Left kidney (tissue), 1 donor: ENCODE measurements at regions not wholly inside any gene's neighbourhood (a gene's known extent, or its start where the extent isn't known, plus 50 kb on each side); places are given as distances from the start of the nearest gene placed in this dataset.
A peak's percentile ranks its signal among the peaks of the same experiment; 100 is the strongest.

Experiments used
- DNase-seq: peaks from one replicate; pipeline ENCODE4 v3.0.0-alpha.2; 2013

DNA sequence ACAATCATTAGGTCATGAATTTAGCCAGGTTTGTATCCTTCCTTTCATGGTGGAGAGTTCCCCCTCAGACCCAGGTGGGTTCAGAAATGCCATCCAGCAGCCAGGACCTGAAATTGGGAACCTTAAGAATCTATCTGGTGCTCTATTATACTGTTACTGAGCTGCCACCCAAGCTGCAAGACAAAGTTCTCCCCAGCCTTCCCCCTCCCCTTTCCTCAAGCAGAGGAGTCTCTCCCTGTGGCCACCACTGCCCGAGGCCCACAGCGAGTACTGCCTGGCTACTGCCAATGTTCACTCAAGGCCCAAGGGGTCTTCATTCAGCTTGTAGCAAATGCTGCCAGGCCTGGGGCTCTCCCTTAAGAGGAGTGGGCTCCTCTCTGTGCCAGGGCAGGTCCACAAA lies 133.8 kb downstream of the TMEM38B start:
- no peak for DNase-seq

DNA sequence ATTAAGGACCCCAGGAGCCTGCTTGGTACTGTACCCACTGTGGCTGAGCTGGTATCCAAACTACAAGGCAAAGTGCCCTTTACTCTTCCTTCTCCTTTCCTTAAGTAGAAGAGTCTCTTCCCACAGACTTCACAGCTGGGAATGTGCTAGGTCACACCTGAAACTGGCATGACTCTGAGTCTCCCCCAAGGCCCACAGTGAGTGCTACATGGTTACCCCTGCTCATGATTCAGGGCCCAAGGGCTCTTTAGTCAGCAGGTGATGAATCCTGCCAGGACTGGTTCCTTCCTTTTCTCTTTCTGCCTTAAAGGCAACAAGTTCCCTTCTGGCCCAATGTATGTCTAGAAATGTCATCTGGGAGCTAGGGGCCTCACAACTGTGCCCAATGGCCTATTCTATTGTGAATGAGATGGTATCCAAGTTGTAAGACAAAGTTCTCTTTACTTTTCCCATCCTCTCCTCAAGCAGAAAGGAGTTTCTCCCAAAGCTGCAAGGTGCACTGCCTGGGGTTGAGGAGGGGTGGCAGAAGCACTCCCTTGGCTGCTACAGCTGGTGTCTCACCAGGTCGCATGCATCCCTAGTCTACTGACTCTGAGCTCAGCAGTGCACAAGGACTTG lies 134.4 kb downstream of the TMEM38B start:
- DNase-seq = no peak

DNA sequence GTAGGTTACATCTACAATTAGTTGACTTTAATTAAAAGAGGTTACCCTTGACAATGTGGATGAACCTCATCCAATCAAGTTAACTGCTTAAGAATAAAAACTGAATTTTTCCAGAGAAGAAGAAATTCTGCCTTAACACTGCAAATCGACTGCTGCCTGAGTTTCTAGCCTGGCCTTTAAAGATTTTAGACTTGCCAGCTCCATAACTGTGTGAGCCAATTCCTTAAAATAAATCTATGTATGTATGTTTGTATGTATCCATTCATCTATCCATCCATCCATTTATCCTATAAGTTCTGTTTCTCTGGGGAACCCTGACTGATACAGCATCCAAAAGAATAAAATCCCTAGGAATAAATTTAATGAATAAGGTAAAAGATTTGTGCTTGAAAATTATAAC lies 136.1 kb downstream of the TMEM38B start:
- DNase-seq = no peak

DNA sequence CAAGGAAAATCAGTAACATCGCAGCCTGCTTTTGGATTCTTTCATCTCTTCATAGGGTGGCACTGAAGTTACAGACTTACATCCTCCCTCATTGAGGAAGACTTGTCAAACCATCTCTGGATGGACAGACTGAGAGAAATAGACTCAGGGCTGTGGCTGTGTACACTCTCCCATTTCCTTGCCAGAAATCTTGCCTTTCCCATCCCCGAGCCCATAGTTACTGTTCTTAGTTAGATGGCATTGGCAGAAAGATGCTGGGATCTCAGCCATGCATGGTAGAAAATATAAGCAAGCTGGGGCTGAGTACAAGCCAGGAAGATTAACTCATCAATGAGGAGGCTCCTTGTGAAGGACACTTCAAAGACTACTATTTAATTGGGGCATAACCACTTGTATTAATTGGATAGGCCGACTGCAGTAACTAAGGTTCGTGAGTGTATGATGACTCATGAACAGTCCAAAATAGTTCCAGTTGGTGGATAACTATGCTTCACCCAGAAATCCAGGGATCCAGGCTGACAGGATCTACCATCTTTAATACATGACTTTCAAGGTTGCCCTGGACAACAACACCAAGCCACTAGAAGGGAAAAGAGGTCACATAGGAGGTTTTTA lies 137.9 kb downstream of the TMEM38B start:
- DNase-seq = no peak

DNA sequence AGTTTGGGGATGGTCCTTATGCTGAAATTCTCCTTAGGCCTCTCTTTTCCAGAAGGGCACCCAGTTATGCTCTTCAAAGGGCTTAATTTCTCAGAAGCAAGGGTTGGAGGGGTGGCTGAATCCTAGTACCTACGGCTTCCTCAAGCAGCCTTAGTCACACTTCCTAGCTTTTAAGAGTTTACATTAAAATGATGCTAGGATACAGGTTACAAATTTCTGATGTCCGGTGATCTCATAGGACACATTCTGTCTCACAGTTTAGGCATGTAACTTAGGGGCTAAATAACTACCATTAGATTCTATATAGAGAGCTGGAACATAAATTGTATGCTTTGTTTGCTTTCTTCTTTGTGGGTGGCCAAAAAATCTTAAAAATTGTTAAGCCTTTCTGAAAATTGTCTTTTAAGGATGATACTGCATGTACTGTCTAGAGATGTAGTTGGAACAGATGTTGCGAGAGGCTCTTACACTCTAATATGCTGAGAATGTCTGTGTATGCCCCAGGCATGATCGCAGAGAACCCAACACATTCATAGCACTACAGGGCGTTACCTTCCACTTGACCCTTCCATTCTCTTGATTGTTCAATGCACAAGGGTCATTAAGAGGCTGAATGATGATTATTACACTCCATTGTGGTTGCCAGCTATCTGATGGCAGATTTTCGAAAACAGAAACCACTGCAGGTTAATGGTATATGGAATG lies 139.1 kb downstream of the TMEM38B start:
- DNase-seq = no peak

DNA sequence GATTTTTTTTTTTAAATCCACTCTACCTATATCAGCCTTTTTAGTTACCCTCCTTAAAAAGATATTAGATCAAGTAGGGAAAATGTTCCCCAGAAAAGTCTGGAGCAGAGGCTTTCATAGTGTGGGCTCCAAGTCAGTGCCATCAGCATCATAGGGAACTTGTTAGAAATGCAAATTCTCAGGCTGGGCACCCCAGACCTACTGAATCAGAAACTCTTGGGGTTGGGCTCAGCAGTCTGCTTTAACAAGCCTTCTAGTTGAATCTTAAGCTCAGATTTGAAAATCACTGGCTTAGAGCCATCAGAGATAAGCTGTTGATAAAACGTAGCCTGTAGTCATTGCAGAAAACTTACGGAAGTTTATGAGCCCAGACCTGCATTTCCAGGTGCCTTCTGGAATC lies 140.1 kb downstream of the TMEM38B start:
- DNase-seq = no peak

DNA sequence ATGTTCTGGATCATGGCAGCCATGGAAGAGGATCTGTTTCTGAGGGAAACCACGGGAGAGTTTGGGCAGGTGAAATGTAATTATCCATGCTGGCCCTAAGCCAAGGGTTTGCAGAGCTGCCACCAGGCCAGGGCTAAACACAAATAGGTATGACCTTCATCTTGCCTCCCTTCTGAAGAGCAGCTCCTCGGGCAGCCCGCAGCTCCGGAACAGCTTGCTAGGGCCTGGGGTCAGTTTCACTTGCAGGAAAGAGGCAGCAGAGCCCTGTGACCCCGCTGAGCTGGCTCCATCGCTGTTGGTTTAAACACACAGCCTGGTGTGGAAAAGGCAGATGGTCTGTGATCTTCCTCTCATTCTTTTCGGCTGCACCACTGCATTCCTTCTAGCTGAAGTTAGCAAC lies 141.4 kb downstream of the TMEM38B start:
- no peak for DNase-seq

DNA sequence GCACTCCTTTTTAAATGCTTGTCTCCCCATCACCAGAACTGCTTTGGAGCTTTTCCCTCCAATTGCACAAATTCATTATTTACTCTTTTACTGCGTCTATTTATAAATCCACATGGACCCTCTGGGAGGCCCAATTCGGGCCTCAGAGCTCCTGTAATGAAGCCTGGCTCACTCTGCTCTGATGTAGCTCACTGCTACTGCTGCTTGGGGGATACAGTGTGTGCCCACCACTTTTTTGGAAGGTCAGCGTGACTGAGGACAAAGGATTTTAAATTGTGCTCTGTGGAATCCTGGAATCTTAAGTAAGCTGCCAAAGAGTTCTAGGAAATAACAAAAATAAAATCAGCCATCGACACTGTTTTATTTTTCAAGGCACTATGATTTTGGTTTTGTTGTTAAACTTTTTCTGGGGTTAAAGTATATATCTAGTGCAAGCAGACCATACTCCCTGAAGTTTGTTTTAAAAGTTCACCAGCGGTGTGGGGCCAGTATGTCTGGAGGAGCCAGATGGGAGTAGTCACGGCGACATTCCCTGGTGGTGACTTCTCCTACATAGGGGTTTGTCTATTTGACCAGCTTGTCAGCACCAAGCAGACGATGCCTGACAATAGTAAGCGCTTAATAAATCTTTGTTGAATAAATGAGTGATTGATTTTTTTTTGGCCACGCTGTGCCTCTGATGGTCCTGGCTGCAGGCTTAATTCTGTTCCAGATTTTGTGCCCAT lies 142.8 kb downstream of the TMEM38B start:
- no peak for DNase-seq

DNA sequence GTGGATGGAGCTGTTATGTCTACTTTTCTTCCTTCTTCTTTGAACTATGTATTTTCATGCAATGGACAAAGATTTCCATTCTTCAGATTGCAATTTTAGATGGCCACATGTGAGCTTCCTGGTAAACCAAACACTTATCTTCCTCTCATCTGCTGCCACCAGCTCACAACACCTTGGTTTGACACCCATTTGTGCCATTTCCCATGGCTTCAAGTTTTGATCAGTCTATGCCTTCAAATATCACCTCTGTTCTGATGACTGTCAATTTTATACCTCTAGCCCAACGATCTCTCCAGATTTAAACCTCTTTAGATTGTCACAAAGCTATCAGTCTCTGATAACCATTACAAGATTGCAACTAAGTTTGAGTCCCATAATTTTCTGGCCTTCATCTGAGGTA lies 147.2 kb downstream of the TMEM38B start:
- DNase-seq = no peak

DNA sequence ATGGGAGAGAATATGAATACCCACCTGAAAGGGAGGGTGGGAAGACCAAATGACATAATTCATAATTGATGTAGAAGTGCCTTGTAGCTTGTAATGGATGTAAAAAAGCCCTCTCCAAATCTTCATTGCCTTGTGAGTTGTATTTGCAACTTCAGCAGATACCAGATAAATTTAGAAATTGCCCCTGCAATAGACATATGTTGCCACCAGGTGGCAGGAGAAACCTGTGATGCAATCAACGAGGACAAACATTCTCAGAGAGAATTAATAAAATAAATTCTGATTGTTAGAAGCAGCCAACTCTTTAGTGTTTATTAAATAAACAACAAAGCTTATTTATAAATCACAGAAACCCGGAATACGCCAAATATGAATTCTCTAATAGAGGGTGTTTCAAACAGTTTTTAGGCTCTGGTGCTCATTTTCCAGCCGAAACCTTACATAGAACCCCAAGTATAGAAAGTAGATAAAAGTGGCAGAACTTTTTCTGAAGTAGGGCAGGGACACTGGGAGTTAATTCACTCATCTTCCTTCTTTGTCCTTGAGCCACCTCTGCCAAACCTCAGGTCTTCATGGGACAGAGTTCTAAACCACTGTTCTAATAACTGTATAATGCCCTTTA lies 147.8 kb downstream of the TMEM38B start:
- DNase-seq = peak; percentile 25

DNA sequence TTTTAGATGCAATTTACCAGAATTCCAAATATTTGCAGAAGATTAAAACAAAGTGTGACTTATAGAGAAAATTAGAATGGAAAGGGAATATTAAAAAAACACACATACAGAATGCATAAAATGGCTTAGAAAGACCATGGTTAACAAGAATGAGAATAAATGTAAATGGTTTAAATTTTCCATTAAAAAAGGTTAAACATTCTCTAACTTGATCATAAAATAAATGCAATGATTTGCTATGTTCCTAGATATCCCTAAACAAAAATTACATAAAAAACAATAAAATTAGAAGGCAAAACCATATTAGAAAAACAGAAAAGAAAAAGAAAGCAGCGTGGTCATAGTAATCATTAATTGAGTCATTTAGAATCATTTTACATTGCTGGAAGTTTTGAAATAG lies 152.5 kb downstream of the TMEM38B start:
- no peak for DNase-seq

DNA sequence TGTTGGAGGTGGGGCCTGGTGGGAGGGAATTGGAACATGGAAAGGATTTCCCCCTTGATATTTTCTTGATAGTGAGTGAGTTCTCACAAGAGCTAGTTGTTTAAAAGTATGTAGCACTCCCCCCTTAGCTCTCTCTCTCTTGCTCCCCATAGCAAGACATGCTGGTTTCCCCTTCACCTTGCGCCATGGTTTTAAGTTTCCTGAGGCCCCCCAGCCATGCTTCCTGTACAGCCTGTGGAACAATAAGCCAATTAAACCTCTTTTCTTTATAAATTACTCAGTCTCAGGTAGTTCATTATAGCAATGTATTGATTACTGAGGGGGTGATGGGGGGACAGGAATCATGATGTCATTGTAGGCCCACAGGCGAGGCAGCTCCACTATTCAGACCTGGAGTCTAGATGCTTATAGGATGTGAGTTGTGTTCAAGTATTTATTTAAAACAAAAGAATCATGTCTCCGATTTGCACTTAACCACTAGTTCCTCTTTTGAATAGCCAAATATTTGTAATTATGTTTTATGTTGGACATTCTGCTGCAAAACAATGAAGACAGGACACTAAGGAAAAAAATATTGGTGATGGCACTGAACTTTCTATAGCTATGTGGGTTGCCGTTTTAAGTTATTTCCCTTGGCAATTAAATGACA lies 156.6 kb downstream of the TMEM38B start:
- no peak for DNase-seq

DNA sequence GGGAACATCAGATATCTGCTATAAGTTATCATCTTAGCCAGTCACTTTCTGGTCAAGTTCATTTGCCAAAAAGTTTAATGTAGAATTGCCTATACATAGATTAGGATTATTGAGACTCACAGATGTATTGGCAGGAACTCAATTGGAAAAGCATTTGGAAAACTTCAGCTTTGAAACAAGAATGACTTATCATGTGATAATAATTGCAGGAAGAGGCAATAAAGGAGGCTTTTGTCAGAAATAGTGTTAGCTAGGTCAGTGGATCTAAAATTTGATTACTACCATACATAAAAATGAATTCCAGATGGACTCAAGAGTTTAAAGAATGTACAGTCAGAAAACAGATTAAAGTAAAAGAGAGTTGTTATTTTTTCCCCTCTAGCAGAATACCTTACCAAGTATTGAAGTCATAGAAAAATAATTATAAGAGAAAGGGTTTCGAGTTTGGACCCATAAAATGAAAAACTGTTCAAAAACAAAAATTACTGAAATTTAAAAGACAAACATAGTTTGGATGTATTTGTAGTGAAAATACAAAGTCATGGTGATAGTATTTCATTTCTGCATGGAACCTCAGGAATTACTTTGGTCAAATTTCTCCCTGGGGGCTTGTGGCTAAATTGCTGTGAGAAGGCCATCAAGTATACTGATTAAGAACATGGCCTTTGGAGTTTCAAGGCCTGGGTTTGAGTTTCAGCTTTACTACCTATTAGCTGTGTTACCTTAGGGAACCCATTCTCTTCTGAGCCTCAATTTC lies 159.9 kb downstream of the TMEM38B start:
- no peak for DNase-seq

DNA sequence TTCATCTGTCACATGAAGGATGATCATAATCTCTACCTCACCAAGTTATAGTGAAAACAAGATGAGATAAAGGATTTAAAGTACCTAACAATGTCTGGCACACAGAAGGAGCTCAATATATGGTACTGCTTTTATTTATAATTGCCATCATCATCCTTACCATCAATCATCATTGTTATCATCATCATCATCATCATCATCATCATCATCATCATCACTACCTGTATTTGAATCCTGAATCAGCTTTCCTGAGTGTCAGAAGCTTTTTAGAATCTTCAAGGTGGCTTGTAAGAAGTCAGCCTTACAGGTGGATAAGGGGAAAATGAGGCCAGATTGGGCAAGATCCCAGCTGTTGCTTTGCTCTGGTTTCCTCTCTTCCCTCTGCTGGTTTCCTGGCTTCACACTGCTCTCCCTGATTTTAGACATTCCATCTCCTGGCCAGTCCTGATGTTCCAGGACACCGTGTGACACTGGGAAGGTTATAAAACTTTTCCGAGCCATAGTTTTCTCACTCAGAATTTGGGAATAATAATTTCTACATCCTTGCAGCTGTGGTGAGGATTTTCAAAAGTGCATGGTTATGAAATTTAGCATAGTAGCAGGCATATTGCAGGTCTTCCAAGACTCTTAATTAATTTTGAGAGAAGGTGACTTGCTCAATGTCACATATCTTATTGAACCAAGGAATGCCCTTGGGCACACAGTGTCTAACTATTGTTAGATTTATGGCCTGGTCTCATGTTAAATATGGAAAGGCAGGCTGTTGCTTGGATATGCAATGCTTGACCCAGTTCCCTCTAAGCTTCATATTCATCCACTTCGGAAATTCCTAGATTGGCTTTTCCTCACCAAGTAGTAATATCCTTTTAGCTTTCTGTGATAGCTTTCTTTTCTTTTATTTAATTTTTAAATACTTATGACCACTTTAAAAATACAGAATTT lies 160.7 kb downstream of the TMEM38B start:
- no peak for DNase-seq

DNA sequence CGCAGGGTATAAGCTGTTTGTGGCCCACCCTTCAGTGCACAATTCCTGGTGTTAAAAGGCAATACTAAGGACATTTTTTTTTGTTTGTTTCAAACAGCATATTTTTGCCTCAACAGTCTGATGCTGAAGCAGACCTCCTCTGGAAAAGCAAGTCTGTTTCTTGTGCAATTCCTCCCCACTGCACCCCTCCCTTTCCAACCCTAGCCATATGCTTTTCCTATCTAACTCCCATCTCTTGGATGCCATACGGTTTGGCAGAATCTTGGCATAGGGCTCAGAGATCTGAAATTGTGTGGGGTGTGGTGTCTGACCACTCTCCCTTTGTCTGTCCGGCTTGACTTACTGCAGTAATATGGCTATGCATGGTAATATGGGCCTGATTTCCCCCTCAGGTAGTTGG lies 161.6 kb downstream of the TMEM38B start:
- DNase-seq = no peak

DNA sequence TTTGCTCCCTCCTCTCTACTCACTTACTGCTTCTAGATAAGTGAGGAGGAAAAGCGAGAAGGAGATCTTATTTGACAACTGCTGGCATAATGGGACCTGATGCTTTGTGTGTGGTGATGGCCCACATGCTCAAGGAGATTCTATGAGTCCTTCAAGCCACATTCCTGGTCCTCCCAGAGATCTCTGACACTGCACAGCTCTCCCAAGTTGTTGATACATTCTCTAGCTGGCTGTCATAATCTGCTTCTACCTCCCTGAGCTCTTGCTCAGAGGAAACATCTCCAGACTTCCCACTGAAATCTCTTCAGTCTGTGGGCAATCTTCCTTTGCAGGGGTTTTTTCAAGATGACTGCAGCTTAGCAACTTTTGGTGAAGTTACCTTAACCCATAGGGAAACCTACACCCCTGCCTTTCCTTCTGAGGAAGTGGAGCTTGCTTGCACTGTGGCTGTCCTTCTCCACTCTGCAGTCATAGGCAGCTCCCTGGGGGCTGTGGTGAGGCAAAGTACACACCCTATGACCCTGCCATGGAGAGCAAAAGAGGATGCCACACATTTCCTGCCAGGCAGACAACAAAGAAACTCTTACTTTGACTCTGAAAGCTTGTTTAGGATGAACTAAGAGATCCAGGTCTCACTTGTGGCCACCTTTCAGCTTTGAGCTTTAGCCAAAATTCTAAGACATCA lies 163.8 kb downstream of the TMEM38B start:
- DNase-seq = no peak

DNA sequence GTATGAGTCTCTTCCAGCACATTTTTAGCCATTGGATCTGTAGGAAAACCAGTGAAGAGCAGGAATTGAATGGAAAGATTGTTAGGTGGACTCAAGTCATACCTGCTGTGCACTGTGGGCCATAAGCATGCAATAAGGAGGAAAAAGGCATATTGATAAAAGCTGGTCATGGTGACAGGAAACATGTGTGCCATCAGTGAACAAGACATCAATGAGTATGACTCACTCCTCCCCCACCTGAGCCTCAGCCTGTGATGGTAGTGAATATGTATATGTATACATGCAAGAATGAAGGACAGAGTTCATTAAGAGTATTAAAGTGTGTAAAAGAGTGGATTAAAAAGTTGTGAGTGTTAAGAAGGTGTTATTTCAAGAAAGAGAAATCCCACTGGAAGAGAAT lies 164.5 kb downstream of the TMEM38B start:
- no peak for DNase-seq

DNA sequence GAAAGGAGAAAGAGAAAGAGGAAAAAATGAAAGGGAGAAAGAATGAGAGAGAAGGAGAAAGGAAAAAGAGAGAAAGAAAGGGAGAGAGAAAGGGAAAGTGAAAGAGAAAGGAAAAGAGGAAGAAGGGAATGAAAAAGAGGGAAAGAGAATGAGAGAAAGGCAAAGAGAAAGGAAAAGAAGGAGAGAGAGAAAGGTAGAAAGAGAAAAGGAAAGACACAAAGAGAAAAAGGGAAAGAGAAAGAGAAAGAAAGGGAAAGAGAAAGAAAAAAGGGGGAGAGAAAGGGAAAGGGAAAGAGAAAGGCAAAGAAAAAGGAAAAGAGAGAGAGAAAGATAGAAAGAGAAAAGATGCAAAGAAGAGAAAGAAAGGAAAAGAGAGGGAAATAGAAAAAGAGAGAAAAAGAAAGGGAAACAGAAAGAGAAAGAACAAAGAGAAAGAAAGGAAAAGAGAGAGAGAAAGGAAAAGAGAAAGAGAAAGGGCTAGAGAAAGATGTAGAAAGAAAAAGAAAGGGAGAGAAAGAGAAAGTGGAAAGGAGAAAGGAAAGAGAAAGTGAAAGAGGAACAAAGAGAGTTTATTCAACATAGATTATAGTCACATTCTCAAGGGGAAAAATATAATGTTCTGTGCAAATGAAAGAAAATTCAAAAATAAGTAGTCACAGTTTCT lies 165.2 kb downstream of the TMEM38B start:
- DNase-seq = no peak

DNA sequence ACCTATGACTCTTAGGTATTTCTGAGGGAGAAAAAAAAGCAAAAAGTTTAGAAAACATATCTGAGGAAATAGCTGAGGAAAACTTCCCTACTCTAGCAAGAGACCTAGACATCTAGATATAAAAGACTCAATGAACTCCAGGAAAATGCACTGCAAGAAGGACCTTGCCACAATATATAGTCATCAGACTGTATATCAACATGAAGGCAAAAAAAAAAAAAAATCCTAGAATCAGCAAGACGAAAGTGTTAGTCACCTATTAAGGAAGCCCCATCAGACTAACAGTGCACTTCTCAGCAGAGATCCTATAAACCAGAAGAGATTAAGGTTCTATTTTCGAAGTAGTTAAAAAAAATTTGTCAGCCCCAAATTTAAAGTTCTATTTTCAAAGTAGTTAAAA lies 166.2 kb downstream of the TMEM38B start:
- no peak for DNase-seq
